ENCODE measurements at regions not wholly inside any gene's neighbourhood (a gene's known extent, or its start where the extent isn't known, plus 50 kb on each side); places are given as distances from the start of the nearest gene placed in this dataset.

DNA sequence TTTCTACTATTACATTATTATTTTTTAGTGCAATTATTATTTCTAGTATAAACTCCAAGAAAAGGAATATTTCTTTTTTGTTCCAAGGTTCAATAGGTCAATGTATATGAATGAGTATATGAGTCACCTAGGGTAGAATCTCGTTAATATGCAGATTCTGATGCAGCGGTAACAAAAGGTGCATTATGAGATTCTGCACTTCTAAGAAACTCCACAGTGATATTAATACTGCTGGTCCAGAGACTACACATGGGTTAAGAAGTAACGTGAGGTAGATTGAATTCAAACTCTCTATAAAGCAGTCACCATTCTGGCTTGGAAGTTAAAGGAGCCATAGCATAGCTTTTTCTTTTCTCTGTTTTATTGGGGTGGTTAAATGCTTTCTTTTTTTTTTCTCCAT is 596.2 kb upstream of the TBL1XR1 start:
- TF ChIP-seq, protein P1, sequence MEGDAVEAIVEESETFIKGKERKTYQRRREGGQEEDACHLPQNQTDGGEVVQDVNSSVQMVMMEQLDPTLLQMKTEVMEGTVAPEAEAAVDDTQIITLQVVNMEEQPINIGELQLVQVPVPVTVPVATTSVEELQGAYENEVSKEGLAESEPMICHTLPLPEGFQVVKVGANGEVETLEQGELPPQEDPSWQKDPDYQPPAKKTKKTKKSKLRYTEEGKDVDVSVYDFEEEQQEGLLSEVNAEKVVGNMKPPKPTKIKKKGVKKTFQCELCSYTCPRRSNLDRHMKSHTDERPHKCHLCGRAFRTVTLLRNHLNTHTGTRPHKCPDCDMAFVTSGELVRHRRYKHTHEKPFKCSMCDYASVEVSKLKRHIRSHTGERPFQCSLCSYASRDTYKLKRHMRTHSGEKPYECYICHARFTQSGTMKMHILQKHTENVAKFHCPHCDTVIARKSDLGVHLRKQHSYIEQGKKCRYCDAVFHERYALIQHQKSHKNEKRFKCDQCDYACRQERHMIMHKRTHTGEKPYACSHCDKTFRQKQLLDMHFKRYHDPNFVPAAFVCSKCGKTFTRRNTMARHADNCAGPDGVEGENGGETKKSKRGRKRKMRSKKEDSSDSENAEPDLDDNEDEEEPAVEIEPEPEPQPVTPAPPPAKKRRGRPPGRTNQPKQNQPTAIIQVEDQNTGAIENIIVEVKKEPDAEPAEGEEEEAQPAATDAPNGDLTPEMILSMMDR (conservative IDR thresholded peaks at IDR 0.05; ENCODE audit: low read length): no peak
- no peak for TF ChIP-seq EZH2phosphoT487 (IDR thresholded peaks at IDR 0.05; ENCODE audit: borderline replicate concordance)

Measured in Loucy (cell line).